ENCODE measurements at regions not wholly inside any gene's neighbourhood (a gene's known extent, or its start where the extent isn't known, plus 50 kb on each side); places are given as distances from the start of the nearest gene placed in this dataset.

GRCh38 chr3:168864107-168865021 lies 768.6 kb upstream of the GOLIM4 start:
- Histone ChIP-seq H3K9me3 (ENCODE audit: low read length) (no peaks in the 10 kb centered on the region), H3K4me3 (replicated peaks in 1 of 3; ENCODE audit: insufficient read depth in 1 of 3, low read depth in 2 of 3, low read length in 3 of 3) (no peak overlapping the region), H3K27me3 (ENCODE audit: control insufficient read depth in 1 of 2, insufficient read depth in 2 of 2, low read length in 2 of 2) (no peaks in the 10 kb centered on the region), H3K9ac (ENCODE audit: insufficient read depth, low read depth, low read length) (no peak overlapping the region), H3K27ac (ENCODE audit: extremely low read length, insufficient read depth, low read length) (no peak overlapping the region), H3K4me1 (ENCODE audit: insufficient read depth, low read length) (peaks cover 91% of the 10 kb centered on the region), H4K20me1 (ENCODE audit: insufficient read depth, low read length) (no peaks in the 10 kb centered on the region), H3K4me2 (ENCODE audit: low read depth, low read length) (no peak overlapping the region), H2AFZ (ENCODE audit: low read length) (no peak overlapping the region), H3K36me3 (replicated peaks in 1 of 2; ENCODE audit: control insufficient read depth in 1 of 2, insufficient read depth in 2 of 2, low read length in 2 of 2) (no peaks in the 10 kb centered on the region), H3K79me2 (ENCODE audit: insufficient read depth, low read length) (no peaks in the 10 kb centered on the region)
- in situ Hi-C loops (cut with HindIII; ENCODE audit: extremely low pct_ligation_motif_present, low pct_unique_long_range_greater_than_20kb): loop anchor here (10.0 kb wide), 1 partner anchor 800 kb away; the partner anchor contains the start of gene MECOM
- DNase-seq (ENCODE audit: low spot score) (no peak), FAIRE-seq (peak; percentile 36), ATAC-seq (no peak)
- ChIA-PET POLR2A (no interaction called here), CTCF (ENCODE audit: low intra/inter-chr PET ratio, low total read pairs) (interaction anchor here (1.3 to 1.5 kb wide), 2 partner anchors 18 to 25 kb away, joined by 3 to 6 read pairs; no protein-coding TSS in a partner anchor)
- 80% methylated on average over 14 of the region's 14 CpGs for WGBS (ENCODE audit: low lambda C conversion rate)
- BruUV-seq (replicated peaks): no TSS peak
- intact Hi-C loops (cut with micrococcal nuclease; ENCODE audit: unreplicated experiment): loop anchor here (5.0 to 10.0 kb wide), 3 partner anchors 88 to 908 kb away; partner anchors contain the start of gene MYNN
- TF ChIP-seq MEIS1 (CRISPR knock-in tag; IDR thresholded peaks at IDR 0.05; ENCODE audit: borderline replicate concordance) (no peak), CEBPB (IDR thresholded peaks at IDR 0.05; ENCODE audit: borderline replicate concordance, low read depth, low read length) (no peak), ZNF230 (CRISPR knock-in tag; IDR thresholded peaks at IDR 0.05) (no peak), TEAD2 (CRISPR knock-in tag; IDR thresholded peaks at IDR 0.05) (no peak), MAFK (conservative IDR thresholded peaks at IDR 0.05 in 1 of 2, IDR thresholded peaks at IDR 0.05 in 1 of 2; ENCODE audit: low read length in 2 of 2) (peak in 1 of 2 experiments; percentile 41; a peak in 2 of 4 replicates), FOXA1 (IDR thresholded peaks at IDR 0.05) (no peak), FOXA1 (CRISPR knock-in tag; IDR thresholded peaks at IDR 0.05) (no peak), ZFP90 (CRISPR knock-in tag; IDR thresholded peaks at IDR 0.05; ENCODE audit: borderline replicate concordance) (no peak), SRSF4 (IDR thresholded peaks at IDR 0.05; ENCODE audit: low read depth, low read length, poor library complexity, severe bottlenecking) (no peak), ZNF280B (CRISPR knock-in tag; IDR thresholded peaks at IDR 0.05; ENCODE audit: borderline replicate concordance) (no peak), PRPF4 (IDR thresholded peaks at IDR 0.05; ENCODE audit: low read depth, low read length, poor library complexity, severe bottlenecking) (peak; percentile 23), ZNF652 (CRISPR knock-in tag; IDR thresholded peaks at IDR 0.05; ENCODE audit: borderline replicate concordance, low read depth) (peak; percentile 75; the same call in 1 of the 2 replicates), HIVEP1 (CRISPR knock-in tag; IDR thresholded peaks at IDR 0.05) (no peak), GATAD1 (CRISPR knock-in tag; IDR thresholded peaks at IDR 0.05) (no peak), ARNT (IDR thresholded peaks at IDR 0.05) (no peak), CREM (IDR thresholded peaks at IDR 0.05) (no peak), CREM (CRISPR knock-in tag; IDR thresholded peaks at IDR 0.05) (no peak), MTERF4 (CRISPR knock-in tag; IDR thresholded peaks at IDR 0.05) (no peak), MAF1 (CRISPR knock-in tag; IDR thresholded peaks at IDR 0.05; ENCODE audit: borderline replicate concordance) (no peak), ZNF263 (CRISPR knock-in tag; IDR thresholded peaks at IDR 0.05) (no peak)
